ENCODE measurements at regions not wholly inside any gene's neighbourhood (a gene's known extent, or its start where the extent isn't known, plus 50 kb on each side); places are given as distances from the start of the nearest gene placed in this dataset.

DNA sequence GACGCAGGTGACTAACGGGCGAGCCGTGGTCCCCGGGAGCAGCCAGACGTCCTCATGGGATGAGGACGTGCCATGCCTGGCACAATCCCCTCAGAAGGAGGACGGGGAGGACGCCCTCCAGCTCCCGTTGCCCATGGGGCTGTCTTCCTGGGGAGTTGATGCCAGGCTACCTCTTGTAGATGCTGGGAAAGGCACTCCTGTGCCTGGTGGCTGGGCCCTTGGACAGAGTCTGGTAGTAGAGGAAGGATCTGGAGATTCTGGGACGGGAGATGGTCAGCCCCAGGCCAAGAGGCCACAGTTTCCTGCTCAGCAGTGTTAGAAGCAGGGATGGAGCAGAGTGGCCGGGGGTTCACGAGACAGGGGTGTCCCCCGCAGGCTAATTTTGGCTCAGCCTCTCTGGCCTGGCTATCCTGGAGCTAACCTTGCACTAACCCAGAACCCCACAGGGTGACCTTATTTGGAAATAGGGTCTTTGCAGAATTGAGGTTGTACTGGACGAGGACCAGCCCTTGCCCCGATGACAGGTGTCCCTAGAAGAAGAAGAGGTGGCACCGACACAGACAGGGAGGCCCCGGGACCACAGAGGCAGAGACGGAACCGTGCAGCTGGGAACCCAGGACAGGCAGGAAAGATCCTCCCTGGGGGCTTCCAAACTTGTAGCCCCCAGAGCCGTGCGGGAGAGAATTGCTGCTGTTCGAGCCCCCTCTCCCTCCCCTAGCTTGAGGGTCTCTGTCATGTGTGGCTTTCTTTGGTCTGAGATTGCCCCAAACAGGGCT, 50.1 kb upstream of the ADRA2C start:
- Histone ChIP-seq H3K36me3 (no peaks in the 10 kb centered on the region), H3K4me1 (no peaks in the 10 kb centered on the region), H3K9me3 (peaks cover 0 to 14% (median 8%) of the 10 kb centered on the region in 4 donors), H3K27me3 (peaks cover 0 to 81% (median 0%) of the 10 kb centered on the region in 4 donors), H3K27ac (replicated peaks in 1 of 4) (no peak overlapping the region), H3K4me3 (no peak overlapping the region)
- TF ChIP-seq POLR2A (IDR thresholded peaks at IDR 0.05; ENCODE audit: low read depth) (no peak), POLR2AphosphoS5 (IDR thresholded peaks at IDR 0.05) (no peak), EP300 (IDR thresholded peaks at IDR 0.05) (no peak)
- TF ChIP-seq, protein P1, sequence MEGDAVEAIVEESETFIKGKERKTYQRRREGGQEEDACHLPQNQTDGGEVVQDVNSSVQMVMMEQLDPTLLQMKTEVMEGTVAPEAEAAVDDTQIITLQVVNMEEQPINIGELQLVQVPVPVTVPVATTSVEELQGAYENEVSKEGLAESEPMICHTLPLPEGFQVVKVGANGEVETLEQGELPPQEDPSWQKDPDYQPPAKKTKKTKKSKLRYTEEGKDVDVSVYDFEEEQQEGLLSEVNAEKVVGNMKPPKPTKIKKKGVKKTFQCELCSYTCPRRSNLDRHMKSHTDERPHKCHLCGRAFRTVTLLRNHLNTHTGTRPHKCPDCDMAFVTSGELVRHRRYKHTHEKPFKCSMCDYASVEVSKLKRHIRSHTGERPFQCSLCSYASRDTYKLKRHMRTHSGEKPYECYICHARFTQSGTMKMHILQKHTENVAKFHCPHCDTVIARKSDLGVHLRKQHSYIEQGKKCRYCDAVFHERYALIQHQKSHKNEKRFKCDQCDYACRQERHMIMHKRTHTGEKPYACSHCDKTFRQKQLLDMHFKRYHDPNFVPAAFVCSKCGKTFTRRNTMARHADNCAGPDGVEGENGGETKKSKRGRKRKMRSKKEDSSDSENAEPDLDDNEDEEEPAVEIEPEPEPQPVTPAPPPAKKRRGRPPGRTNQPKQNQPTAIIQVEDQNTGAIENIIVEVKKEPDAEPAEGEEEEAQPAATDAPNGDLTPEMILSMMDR (IDR thresholded peaks at IDR 0.05), result no peak
- intact Hi-C loops (cut with DNase I), result no loop called here
- 87% methylated on average over 22 of the region's 23 CpGs for WGBS
- no peak for DNase-seq (ENCODE audit: extremely low spot score)

GRCh38 chr4:3715061-3715854, 50.9 kb upstream of the ADRA2C start:
- Histone ChIP-seq H3K4me3 (no peak overlapping the region), H3K27me3 (peaks cover 0 to 73% (median 0%) of the 10 kb centered on the region in 4 donors), H3K36me3 (no peaks in the 10 kb centered on the region), H3K9me3 (peaks cover 0 to 14% (median 8%) of the 10 kb centered on the region in 4 donors), H3K4me1 (no peaks in the 10 kb centered on the region), H3K27ac (replicated peaks in 1 of 4) (no peak overlapping the region)
- WGBS, result 71% methylated on average over 20 of the region's 23 CpGs
- no peak for DNase-seq (ENCODE audit: extremely low spot score)
- TF ChIP-seq POLR2A (IDR thresholded peaks at IDR 0.05; ENCODE audit: low read depth) (no peak), POLR2AphosphoS5 (IDR thresholded peaks at IDR 0.05) (no peak), EP300 (IDR thresholded peaks at IDR 0.05) (no peak)
- TF ChIP-seq, protein P1 (IDR thresholded peaks at IDR 0.05), result no peak
- intact Hi-C loops (cut with DNase I), result no loop called here

DNA sequence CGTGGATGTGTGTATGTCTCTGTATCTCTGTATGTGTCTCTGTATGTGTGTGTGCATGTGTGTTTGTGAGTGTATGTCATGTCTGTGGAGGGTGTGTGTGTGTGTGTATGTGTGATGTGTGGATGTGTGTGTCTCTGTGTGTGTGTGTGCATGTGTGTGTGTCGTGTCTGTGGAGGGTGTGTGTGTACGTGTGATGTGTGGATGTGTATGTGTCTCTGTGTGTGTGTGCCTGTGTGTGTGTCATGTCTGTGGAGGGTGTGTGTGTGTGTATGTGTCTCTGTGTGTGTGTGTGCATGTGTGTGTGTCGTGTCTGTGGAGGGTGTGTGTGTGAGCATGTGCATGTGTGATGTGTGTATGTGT, 51.6 kb upstream of the ADRA2C start:
- DNase-seq (ENCODE audit: extremely low spot score), result no peak
- peaks cover 0 to 66% (median 0%) of the 10 kb centered on the region in 4 donors for H3K27me3 ChIP-seq
- H3K9me3 ChIP-seq, result peaks cover 0 to 14% (median 8%) of the 10 kb centered on the region in 4 donors
- WGBS, result 83% methylated on average over 4 of the region's 4 CpGs
- no peaks in the 10 kb centered on the region for H3K36me3 ChIP-seq
- intact Hi-C loops (cut with DNase I), result no loop called here
- H3K4me3 ChIP-seq, result no peak overlapping the region
- TF ChIP-seq, protein P1 (IDR thresholded peaks at IDR 0.05), result no peak
- TF ChIP-seq POLR2A (IDR thresholded peaks at IDR 0.05; ENCODE audit: low read depth) (no peak), EP300 (IDR thresholded peaks at IDR 0.05) (no peak), POLR2AphosphoS5 (IDR thresholded peaks at IDR 0.05) (no peak)
- no peaks in the 10 kb centered on the region for H3K4me1 ChIP-seq
- H3K27ac ChIP-seq (replicated peaks in 1 of 4), result no peak overlapping the region

DNA sequence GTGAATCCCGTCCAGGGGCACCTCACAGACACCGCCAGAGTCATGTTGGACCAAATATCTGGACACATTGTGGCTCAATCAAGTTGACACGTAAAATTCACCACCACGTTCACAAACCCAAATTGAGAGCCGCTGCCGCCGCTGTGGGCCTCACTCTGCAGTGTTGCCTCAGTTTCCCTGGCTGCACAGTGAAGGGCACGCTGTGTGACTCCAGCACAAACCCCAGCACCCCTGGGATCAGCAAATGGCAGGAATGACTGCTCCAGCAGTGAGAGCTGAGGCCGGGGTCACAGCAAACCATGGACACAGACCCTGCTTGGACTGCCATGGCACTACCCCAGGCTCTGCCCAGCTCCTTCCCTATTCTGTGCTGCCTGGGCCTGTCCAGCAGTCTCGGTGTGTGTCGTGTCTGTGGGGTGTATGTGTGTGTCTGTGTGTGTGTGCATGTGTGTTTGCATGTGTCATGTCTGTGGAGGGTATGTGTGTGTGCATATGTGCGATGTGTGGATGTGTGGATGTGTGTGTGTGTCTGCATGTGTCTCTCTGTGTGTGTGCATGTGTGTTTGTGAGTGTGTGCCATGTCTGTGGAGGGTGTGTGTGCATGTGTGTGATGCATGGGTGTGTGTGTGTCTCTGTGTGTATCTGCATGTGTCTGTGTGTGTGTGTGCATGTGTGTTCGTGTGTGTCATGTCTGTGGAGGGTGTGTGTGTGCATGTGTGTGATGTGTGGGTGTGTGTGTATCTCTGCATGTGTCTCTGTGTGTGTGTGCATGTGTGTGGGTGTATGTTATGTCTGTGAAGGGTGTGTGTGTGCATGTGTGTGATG, 52.2 kb upstream of the ADRA2C start:
- TF ChIP-seq POLR2A (IDR thresholded peaks at IDR 0.05; ENCODE audit: low read depth), result no peak
- TF ChIP-seq POLR2AphosphoS5 (IDR thresholded peaks at IDR 0.05), result no peak
- TF ChIP-seq, protein P1 (IDR thresholded peaks at IDR 0.05), result no peak
- TF ChIP-seq EP300 (IDR thresholded peaks at IDR 0.05), result no peak
- DNase-seq (ENCODE audit: extremely low spot score), result no peak
- H3K27me3 ChIP-seq, result peaks cover 0 to 63% (median 0%) of the 10 kb centered on the region in 4 donors

More for the DNA sequence above, 52.2 kb upstream of the ADRA2C start:
- 93% methylated on average over 10 of the region's 13 CpGs for WGBS
- H3K36me3 ChIP-seq, result no peaks in the 10 kb centered on the region
- H3K9me3 ChIP-seq, result peaks cover 0 to 12% (median 8%) of the 10 kb centered on the region in 4 donors
- H3K4me1 ChIP-seq, result no peaks in the 10 kb centered on the region
- no peak overlapping the region for H3K27ac ChIP-seq (replicated peaks in 1 of 4)
- intact Hi-C loops (cut with DNase I), result no loop called here
- H3K4me3 ChIP-seq, result no peak overlapping the region
